ENCODE measurements at regions not wholly inside any gene's neighbourhood (a gene's known extent, or its start where the extent isn't known, plus 50 kb on each side); places are given as distances from the start of the nearest gene placed in this dataset.

GRCh38 chr7:40946549-40946948 is 756.3 kb downstream of the INHBA start:
- TF ChIP-seq CTCF (IDR thresholded peaks at IDR 0.05; ENCODE audit: poor library complexity, severe bottlenecking) (no peak), EZH2 (IDR thresholded peaks at IDR 0.05; ENCODE audit: borderline replicate concordance, insufficient read depth, low read length, poor library complexity, severe bottlenecking) (no peak), SMC3 (conservative IDR thresholded peaks at IDR 0.05; ENCODE audit: poor library complexity) (no peak)

Data from neural cell (in vitro differentiated cells).